ENCODE measurements at regions not wholly inside any gene's neighbourhood (a gene's known extent, or its start where the extent isn't known, plus 50 kb on each side); places are given as distances from the start of the nearest gene placed in this dataset.

GRCh38 chr21:43364261-43364510, 62.7 kb downstream of the SIK1 start:
- FAIRE-seq: no peak

DNA sequence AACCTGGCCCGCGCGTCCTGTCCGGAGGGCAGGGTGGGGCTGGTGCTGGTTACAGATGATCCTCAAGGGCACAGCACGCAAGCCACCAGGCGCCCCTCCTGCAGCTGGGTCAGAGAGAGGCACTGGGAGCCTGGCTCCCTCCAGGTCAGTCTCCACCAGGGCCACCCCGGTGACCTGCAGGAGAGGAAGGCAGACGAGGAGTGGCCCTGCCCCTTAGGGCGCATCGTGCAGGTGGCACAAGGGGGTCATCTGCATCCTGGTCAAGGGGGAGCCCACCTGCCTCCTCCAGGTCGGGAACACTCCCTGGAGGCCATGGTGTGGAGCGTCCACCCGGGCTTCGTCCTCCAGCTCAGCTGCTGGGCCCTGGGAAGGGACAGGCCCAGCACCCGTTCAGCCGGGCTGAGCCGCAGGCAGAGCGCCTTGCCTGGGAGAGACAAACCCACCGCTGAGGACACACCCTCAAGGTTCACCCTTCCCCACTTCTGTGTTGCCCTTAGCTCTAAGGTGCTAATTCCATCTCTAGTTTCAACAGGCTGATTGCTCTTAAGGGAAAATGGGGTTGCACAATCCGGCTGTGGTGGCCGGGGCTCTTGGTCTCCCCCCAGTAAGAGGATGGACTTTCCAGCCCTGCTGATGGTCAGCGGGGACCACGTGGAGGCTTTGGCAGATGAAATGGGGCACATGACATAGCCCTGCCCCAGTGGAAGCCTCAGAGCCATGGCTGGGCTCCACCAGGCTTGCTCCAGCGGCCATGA, 63.2 kb downstream of the SIK1 start:
- DNase-seq (ENCODE audit: low spot score): no peak
- no peak for FAIRE-seq

More at GRCh38 chr21:43364261-43364510, 62.7 kb downstream of the SIK1 start:
- DNase-seq (ENCODE audit: low spot score): no peak

GRCh38 chr21:43362915-43363314, 64.0 kb downstream of the SIK1 start:
- FAIRE-seq (no peak), DNase-seq (ENCODE audit: low spot score) (no peak)

DNA sequence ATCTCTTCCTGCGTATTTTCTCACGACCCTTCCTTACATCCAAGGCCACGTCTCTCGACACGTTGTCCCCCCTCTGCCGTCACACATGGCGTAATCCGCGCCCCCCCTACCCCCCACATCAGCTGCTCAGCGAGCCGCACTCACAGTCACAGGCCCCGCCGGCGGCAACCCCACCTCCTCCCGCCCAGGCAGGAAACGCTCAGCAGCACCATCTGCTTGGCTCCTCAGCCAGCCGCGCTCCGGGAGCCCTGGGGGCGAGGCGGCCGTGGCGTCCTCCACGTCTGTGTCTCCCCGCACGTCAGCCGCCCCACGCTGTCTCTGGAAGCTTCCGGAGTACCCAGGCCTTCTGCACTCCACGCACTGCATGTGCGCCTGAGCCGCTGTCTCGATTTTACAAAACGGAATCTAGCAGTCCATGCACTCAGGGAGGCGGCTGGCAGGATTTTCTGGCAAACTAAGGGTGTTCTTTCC, 64.6 kb downstream of the SIK1 start:
- DNase-seq (ENCODE audit: low spot score) (no peak), FAIRE-seq (no peak)

GRCh38 chr21:43361493-43362296, 65.2 kb downstream of the SIK1 start:
- FAIRE-seq (no peak), DNase-seq (ENCODE audit: low spot score) (no peak)

DNA sequence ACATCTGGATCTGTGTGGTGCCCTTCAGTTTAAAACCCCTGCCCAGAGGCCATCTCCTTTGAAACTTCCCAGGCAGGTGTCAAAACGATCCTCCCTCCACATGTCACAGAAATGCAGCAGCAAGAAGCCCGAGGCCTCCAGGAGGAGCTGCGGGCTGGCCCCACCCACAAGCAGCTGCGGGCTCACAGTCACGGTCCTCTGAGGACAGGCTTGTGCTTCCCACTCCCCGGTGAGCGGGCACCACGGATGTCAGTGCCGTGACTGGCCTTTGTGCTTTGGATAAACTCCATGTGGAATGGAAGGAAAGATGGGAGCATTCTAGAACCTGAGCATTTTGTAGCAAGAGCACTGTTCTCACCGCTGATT, 65.8 kb downstream of the SIK1 start:
- no peak for FAIRE-seq
- DNase-seq (ENCODE audit: low spot score): no peak

DNA sequence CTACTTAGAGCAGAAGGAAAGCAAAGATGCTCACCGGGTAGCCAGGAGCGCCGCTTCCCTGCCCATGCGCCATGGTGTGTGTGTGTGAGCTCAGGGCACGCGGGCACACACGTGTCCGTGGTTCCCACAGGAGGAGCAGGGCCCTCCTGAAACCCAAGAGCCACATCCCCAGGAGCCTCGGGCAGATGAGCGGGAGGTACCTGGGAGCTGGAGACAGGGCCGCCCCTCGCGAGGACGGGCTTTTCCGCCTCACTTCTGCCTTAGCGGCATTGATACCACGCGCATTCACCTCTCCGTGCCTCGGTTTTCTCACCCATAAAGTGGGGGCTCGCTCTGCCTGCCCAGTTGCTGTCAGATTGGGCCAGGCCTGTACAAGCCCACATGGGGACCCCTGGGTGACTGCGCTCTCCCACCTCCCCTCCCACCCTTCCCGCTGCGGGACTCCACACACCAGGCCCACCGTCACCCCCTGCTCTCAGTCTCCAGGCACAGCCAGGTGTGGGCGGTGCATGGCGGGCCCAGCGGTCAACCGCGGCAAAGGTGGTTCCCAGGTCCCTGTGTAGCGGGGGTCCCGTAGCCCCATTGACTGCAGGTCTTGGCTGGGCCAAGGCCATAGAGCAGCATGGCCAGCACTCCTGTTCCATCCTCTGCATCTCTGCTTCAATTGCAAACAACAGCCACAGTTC, 66.3 kb downstream of the SIK1 start:
- FAIRE-seq (no peak), DNase-seq (ENCODE audit: low spot score) (no peak)

- DNase-seq (ENCODE audit: low spot score) (no peak), FAIRE-seq (no peak)
Observed at GRCh38 chr21:43358940-43359822, 67.8 kb downstream of the SIK1 start.

GRCh38 chr21:43357715-43358430, 69.1 kb downstream of the SIK1 start:
- DNase-seq (ENCODE audit: low spot score) (no peak), FAIRE-seq (no peak)

- FAIRE-seq (no peak), DNase-seq (ENCODE audit: low spot score) (no peak)
Observed at GRCh38 chr21:43355925-43356289, 71.0 kb downstream of the SIK1 start.

DNA sequence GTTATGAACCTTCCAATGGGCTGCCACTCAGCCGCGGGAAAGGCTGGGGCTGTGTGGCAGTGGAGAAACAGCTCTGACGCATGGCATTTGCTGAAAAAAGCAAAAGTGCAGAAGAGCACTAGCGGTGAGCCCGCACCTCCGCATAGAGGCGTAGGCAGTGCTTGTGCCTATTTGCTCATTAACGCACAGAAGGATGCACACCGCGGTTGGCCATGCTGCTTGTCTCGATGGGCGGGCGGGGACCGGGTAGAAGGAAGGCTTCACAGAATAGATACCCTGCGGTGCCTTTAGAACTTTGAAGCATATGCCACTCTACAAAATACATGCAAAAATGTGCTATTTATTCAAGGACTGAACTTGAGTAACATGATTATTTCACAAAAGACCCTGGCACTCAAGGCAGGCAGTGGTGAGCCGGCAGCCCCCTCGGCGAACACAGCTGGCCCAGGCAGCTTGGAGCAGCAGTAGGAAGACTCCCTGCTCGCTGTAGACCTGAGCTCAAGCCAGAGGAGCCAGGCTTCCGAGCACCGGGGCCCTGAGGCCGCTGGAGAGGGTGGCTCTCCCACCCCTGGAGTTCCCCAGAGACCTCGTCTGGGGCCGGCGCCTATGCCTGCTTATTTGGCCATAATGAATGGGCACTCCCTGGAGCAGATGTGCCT, 71.5 kb downstream of the SIK1 start:
- no peak for DNase-seq (ENCODE audit: low spot score)
- FAIRE-seq: no peak

GRCh38 chr21:43354666-43355065, 72.3 kb downstream of the SIK1 start:
- FAIRE-seq: no peak

DNA sequence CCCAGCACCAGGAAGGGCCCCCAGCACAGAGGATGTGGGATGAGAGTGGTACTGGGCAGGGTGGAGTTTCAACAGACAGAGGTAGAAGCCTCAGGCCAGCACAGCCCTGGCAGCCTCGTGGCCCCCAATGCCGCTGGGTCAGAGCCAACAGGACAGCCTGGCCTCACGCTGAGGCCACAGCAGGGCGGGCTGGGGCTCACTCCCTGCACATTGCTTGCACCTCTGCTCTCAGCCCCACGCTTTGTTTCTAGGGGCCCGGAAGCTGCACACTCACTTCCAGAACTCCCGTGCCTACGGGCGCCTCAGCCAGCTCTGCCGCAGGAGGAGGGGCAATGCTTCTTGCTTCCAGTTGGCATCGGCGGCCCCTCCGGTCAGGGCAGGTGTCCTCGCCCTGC, 72.9 kb downstream of the SIK1 start:
- no peak for DNase-seq (ENCODE audit: low spot score)
- FAIRE-seq: no peak

More at GRCh38 chr21:43354666-43355065, 72.3 kb downstream of the SIK1 start:
- DNase-seq (ENCODE audit: low spot score): no peak

- DNase-seq (ENCODE audit: low spot score): no peak
- FAIRE-seq: no peak
Observed at GRCh38 chr21:43353282-43354025, 73.5 kb downstream of the SIK1 start.

DNA sequence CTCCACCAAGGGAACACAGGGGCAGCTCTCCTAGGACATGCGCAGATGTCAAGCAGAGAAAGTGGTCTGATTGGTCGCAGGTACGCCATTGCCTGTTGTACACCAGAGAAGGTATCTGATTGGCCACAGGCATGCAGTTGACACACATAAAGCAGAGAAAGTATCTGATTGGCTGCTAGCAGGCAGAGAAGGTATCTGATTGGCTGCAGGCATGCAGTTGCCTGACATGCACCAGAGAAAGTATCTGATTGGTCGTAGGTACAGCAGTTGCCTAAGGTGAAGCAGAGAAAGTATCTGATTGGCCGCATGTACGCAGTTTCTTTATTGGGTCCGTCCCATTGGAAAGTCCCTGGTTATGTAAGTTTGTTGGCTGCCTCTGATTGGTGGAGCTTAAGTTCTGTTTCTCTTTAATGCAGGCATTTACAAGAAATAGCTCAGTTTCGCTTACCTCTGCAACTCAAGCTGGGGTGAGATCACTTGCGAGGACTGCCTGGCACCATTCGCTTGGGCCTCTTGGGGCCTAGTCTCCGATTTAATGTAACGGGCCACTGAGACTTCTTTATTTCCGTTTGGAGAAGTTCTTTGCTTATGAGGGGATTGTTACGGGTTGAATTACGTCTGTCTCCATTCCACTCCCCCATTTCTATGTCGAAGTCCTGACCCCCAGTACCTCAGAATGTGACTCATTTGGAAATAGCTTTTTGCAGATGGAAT, 74.2 kb downstream of the SIK1 start:
- FAIRE-seq: no peak

GRCh38 chr21:43352154-43352537, 74.8 kb downstream of the SIK1 start:
- DNase-seq (ENCODE audit: low spot score) (no peak), FAIRE-seq (no peak)

More for the DNA sequence above, 74.2 kb downstream of the SIK1 start:
- peak; percentile 9 for DNase-seq (ENCODE audit: low spot score)

GRCh38 chr21:43351501-43352153, 75.3 kb downstream of the SIK1 start:
- DNase-seq (ENCODE audit: low spot score) (no peak), FAIRE-seq (no peak)

GRCh38 chr21:43349644-43350043, 77.3 kb downstream of the SIK1 start:
- DNase-seq (ENCODE audit: low spot score) (no peak), FAIRE-seq (no peak)

Data from RCC 7860 (cell line).